ENCODE measurements at regions not wholly inside any gene's neighbourhood (a gene's known extent, or its start where the extent isn't known, plus 50 kb on each side); places are given as distances from the start of the nearest gene placed in this dataset.

GRCh38 chr3:25262322-25262721 is 165.7 kb upstream of the RARB start:
- DNase-seq (ENCODE audit: extremely low read depth in 1 of 2, low read depth in 1 of 2), result no peak

- no peak for DNase-seq (ENCODE audit: extremely low read depth in 1 of 2, low read depth in 1 of 2)
Measured at GRCh38 chr3:25265284-25265683, 162.8 kb upstream of the RARB start.

GRCh38 chr3:25266677-25267076 is 161.4 kb upstream of the RARB start:
- DNase-seq (ENCODE audit: extremely low read depth in 1 of 2, low read depth in 1 of 2), result no peak

GRCh38 chr3:25272090-25272489 is 156.0 kb upstream of the RARB start:
- DNase-seq (ENCODE audit: extremely low read depth in 1 of 2, low read depth in 1 of 2), result no peak

GRCh38 chr3:25273582-25274171 is 154.4 kb upstream of the RARB start:
- no peak for DNase-seq (ENCODE audit: extremely low read depth in 1 of 2, low read depth in 1 of 2)

- DNase-seq (ENCODE audit: extremely low read depth in 1 of 2, low read depth in 1 of 2), result no peak
Measured at GRCh38 chr3:25277503-25277902, 150.6 kb upstream of the RARB start.

GRCh38 chr3:25281041-25281731 is 146.9 kb upstream of the RARB start:
- no peak for DNase-seq (ENCODE audit: extremely low read depth in 1 of 2, low read depth in 1 of 2)

GRCh38 chr3:25281732-25282126 is 146.3 kb upstream of the RARB start:
- no peak for DNase-seq (ENCODE audit: extremely low read depth in 1 of 2, low read depth in 1 of 2)

GRCh38 chr3:25283613-25284012 is 144.4 kb upstream of the RARB start:
- no peak for DNase-seq (ENCODE audit: extremely low read depth in 1 of 2, low read depth in 1 of 2)

- no peak for DNase-seq (ENCODE audit: extremely low read depth in 1 of 2, low read depth in 1 of 2)
Measured at GRCh38 chr3:25284249-25284648, 143.8 kb upstream of the RARB start.

- DNase-seq (ENCODE audit: extremely low read depth in 1 of 2, low read depth in 1 of 2), result no peak
Measured at GRCh38 chr3:25287291-25287884, 140.7 kb upstream of the RARB start.

- no peak for DNase-seq (ENCODE audit: extremely low read depth in 1 of 2, low read depth in 1 of 2)
Measured at GRCh38 chr3:25288413-25288812, 139.7 kb upstream of the RARB start.

GRCh38 chr3:25289156-25289555 is 138.9 kb upstream of the RARB start:
- DNase-seq (ENCODE audit: extremely low read depth in 1 of 2, low read depth in 1 of 2), result no peak

GRCh38 chr3:25289663-25290062 is 138.4 kb upstream of the RARB start:
- DNase-seq (ENCODE audit: extremely low read depth in 1 of 2, low read depth in 1 of 2), result no peak

GRCh38 chr3:25291481-25291905 is 136.6 kb upstream of the RARB start:
- no peak for DNase-seq (ENCODE audit: extremely low read depth in 1 of 2, low read depth in 1 of 2)

GRCh38 chr3:25292036-25292435 is 136.0 kb upstream of the RARB start:
- no peak for DNase-seq (ENCODE audit: extremely low read depth in 1 of 2, low read depth in 1 of 2)

GRCh38 chr3:25292595-25292994 is 135.5 kb upstream of the RARB start:
- no peak for DNase-seq (ENCODE audit: extremely low read depth in 1 of 2, low read depth in 1 of 2)

- no peak for DNase-seq (ENCODE audit: extremely low read depth in 1 of 2, low read depth in 1 of 2)
Measured at GRCh38 chr3:25293736-25294135, 134.3 kb upstream of the RARB start.

GRCh38 chr3:25294169-25294805 is 133.8 kb upstream of the RARB start:
- no peak for DNase-seq (ENCODE audit: extremely low read depth in 1 of 2, low read depth in 1 of 2)

- no peak for DNase-seq (ENCODE audit: extremely low read depth in 1 of 2, low read depth in 1 of 2)
Measured at GRCh38 chr3:25297667-25298585, 130.1 kb upstream of the RARB start.

GRCh38 chr3:25300141-25300540 is 127.9 kb upstream of the RARB start:
- DNase-seq (ENCODE audit: extremely low read depth in 1 of 2, low read depth in 1 of 2), result no peak
